Gastroesophageal sphincter (tissue), 4 donors: ENCODE measurements at regions not wholly inside any gene's neighbourhood (a gene's known extent, or its start where the extent isn't known, plus 50 kb on each side); places are given as distances from the start of the nearest gene placed in this dataset.

ENCODE experiments used
- ATAC-seq: fragments of 150-250 bp; one replicate; pipeline ENCODE4 v1.9.1; 2016; ENCODE audit warnings: mild to moderate bottlenecking, moderate library complexity
- H3K27ac ChIP-seq, 4 donors: fragments of 200-600 bp; sonication (generic) in 3 of 4; 1 replicate in 3 of 4; 2 replicates in 1 of 4; pipeline ENCODE4 v1.5.1; 2016 to 2019
- H3K27me3 ChIP-seq: fragments of 200-600 bp; sonication (generic); one replicate; pipeline ENCODE4 v1.5.1; 2019
- H3K36me3 ChIP-seq, 2 donors: fragments of 200-600 bp; sonication (generic); one replicate each; pipeline ENCODE4 v1.5.1; 2019; ENCODE audit warnings: control low read depth in 1 of 2
- H3K4me1 ChIP-seq, 3 donors: fragments of 200-600 bp; sonication (generic); 1 replicate in 2 of 3; 2 replicates in 1 of 3; pipeline ENCODE4 v1.5.1; 2016 to 2019; ENCODE audit warnings: control low read depth in 2 of 3
- H3K4me3 ChIP-seq, 2 donors: fragments of 200-600 bp; sonication (generic); one replicate each; pipeline ENCODE4 v1.5.1; 2019; ENCODE audit warnings: mild to moderate bottlenecking in 1 of 2, moderate library complexity in 1 of 2
- H3K9me3 ChIP-seq, 3 donors: fragments of 200-600 bp; sonication (generic); one replicate each; pipeline ENCODE4 v1.5.1; 2017 to 2019; ENCODE audit warnings: control low read depth in 2 of 3
- CTCF ChIP-seq, 4 experiments: fragments of 200-600 bp in 2 of 4; fragments of 450-650 bp in 2 of 4; sonication (generic) in 1 of 4; IDR thresholded peaks; one replicate each; pipeline ENCODE4 v1.5.1; 2017 to 2019; ENCODE audit warnings: antibody characterized with exemption in 4 of 4, mild to moderate bottlenecking in 2 of 4, moderate library complexity in 2 of 4
- EP300 ChIP-seq: sonication (generic); formaldehyde crosslinking; IDR thresholded peaks from one replicate; pipeline ENCODE4 v1.6.1; 2017; ENCODE audit warnings: antibody characterized with exemption, mild to moderate bottlenecking
- POLR2A ChIP-seq, 2 donors: fragments of 450-650 bp; IDR thresholded peaks; one replicate each; pipeline ENCODE4 v1.6.1; 2017; ENCODE audit warnings: antibody characterized with exemption in 2 of 2, mild to moderate bottlenecking in 2 of 2, moderate library complexity in 1 of 2
- POLR2AphosphoS5 ChIP-seq: sonication (generic); formaldehyde crosslinking; IDR thresholded peaks from one replicate; pipeline ENCODE4 v1.6.1; 2017; ENCODE audit warnings: antibody characterized with exemption
- WGBS, 2 donors: methylation state at CpG; one replicate each; pipeline ENCODE4 v1.1.5; 2018; ENCODE audit warnings: low coverage in 1 of 2; 5-methylcytosine and 5-hydroxymethylcytosine counted together

GRCh38 chr5:31066655-31067328 is 126.7 kb upstream of the CDH6 start:
- no peak for TF ChIP-seq POLR2A (IDR thresholded peaks at IDR 0.05)
- no peak for TF ChIP-seq POLR2AphosphoS5
- TF ChIP-seq CTCF (IDR thresholded peaks at IDR 0.05): no peak
- no peak for TF ChIP-seq EP300
- Histone ChIP-seq H3K27ac (no peak overlapping the region), H3K4me1 (no peaks in the 10 kb centered on the region), H3K4me3 (no peak overlapping the region), H3K27me3 (no peaks in the 10 kb centered on the region), H3K9me3 (no peaks in the 10 kb centered on the region), H3K36me3 (no peaks in the 10 kb centered on the region)
- no peak for ATAC-seq
- WGBS, 2 donors: 76 to 80% methylated on average over 5 of the region's 5 CpGs

GRCh38 chr5:31064215-31064614 is 129.3 kb upstream of the CDH6 start:
- WGBS, 2 donors: 71 to 75% methylated on average over 3 of the region's 3 CpGs
- Histone ChIP-seq H3K36me3 (no peaks in the 10 kb centered on the region), H3K4me1 (no peaks in the 10 kb centered on the region), H3K27me3 (no peaks in the 10 kb centered on the region), H3K4me3 (no peak overlapping the region), H3K9me3 (no peaks in the 10 kb centered on the region), H3K27ac (no peak overlapping the region)
- TF ChIP-seq POLR2A (IDR thresholded peaks at IDR 0.05) (no peak), POLR2AphosphoS5 (no peak), EP300 (no peak), CTCF (IDR thresholded peaks at IDR 0.05) (no peak)
- ATAC-seq: no peak

GRCh38 chr5:31062902-31063580 is 130.4 kb upstream of the CDH6 start:
- Histone ChIP-seq H3K9me3 (no peaks in the 10 kb centered on the region), H3K27me3 (no peaks in the 10 kb centered on the region), H3K27ac (no peak overlapping the region), H3K4me3 (no peak overlapping the region), H3K36me3 (no peaks in the 10 kb centered on the region), H3K4me1 (no peaks in the 10 kb centered on the region)
- WGBS, 2 donors: 75 to 76% methylated on average over 3 of the region's 3 CpGs
- no peak for TF ChIP-seq POLR2AphosphoS5
- no peak for TF ChIP-seq CTCF (IDR thresholded peaks at IDR 0.05)
- TF ChIP-seq EP300: no peak
- no peak for TF ChIP-seq POLR2A (IDR thresholded peaks at IDR 0.05)
- no peak for ATAC-seq

- no peak for TF ChIP-seq CTCF (IDR thresholded peaks at IDR 0.05)
- no peak for TF ChIP-seq POLR2AphosphoS5
- no peak for TF ChIP-seq POLR2A (IDR thresholded peaks at IDR 0.05)
- no peak for TF ChIP-seq EP300
These were observed 133.6 kb upstream of the CDH6 start for GRCh38 chr5:31059889-31060288.

GRCh38 chr5:31054453-31054852 is 139.0 kb upstream of the CDH6 start:
- Histone ChIP-seq H3K4me3 (no peak overlapping the region), H3K27ac (no peak overlapping the region), H3K4me1 (no peaks in the 10 kb centered on the region), H3K9me3 (no peaks in the 10 kb centered on the region), H3K27me3 (no peaks in the 10 kb centered on the region), H3K36me3 (no peaks in the 10 kb centered on the region)
- no peak for ATAC-seq
- TF ChIP-seq POLR2A (IDR thresholded peaks at IDR 0.05): no peak
- no peak for TF ChIP-seq EP300
- TF ChIP-seq POLR2AphosphoS5: no peak
- no peak for TF ChIP-seq CTCF (IDR thresholded peaks at IDR 0.05)
- 62 to 74% methylated on average over 4 of the region's 4 CpGs for WGBS, 2 donors

More at GRCh38 chr5:31059889-31060288, 133.6 kb upstream of the CDH6 start:
- Histone ChIP-seq H3K36me3 (no peaks in the 10 kb centered on the region), H3K4me3 (no peak overlapping the region), H3K27me3 (no peaks in the 10 kb centered on the region), H3K27ac (no peak overlapping the region), H3K4me1 (no peaks in the 10 kb centered on the region), H3K9me3 (no peaks in the 10 kb centered on the region)
- 84 to 97% methylated on average over 2 of the region's 2 CpGs for WGBS, 2 donors
- no peak for ATAC-seq
